C4-2B (cell line): ENCODE measurements at regions not wholly inside any gene's neighbourhood (a gene's known extent, or its start where the extent isn't known, plus 50 kb on each side); places are given as distances from the start of the nearest gene placed in this dataset.

ENCODE experiments used
- ZFX ChIP-seq: fragments of 450-650 bp; IDR thresholded peaks from 2 replicates; pipeline ENCODE4 v1.6.1; 2017
- TF ChIP-seq, protein P1 (sequence below): fragments of 450-650 bp; conservative IDR thresholded peaks from 2 replicates; pipeline ENCODE4 v1.5.1; 2017; ENCODE audit warnings: mild to moderate bottlenecking

DNA sequence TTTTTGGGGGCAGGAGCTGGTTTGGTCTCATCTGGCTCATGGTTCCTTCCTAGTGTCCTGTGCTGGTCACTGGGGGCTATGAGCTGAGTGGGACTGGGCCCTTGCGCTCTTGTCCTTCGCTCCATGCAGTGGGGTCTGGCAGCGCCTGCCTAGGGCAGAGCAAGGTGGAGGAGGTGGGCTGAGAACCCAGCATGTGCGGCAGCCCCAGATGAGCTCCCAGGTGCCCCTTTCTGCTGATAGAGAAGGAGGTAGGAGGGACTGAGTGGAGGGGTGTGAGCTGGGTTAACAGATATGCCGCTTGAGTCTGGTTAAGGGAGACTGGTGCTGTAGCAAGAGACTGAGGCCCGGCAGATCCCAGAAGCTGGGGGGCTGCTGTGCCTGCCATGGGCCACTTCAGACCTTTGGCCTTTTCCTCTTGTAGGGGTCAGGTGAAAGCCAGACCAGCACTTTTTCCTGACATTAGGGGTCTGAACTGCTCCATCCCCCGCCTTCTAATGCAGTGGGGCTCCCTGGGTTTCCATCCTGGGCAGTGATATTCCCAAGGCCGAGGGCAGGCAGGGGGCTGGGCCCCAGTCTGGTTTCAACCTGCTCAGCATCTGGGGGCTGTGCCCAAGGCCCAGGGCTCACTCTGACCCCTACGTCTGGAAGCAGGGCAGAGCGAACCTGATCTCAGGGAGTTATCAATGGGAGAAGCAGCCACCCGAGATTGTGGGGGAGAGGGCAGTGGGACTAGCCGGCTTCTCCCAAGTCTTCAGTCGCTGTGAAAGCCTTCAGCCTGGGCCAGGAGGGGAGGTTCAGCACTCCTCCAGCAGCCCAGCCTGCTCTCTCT is 62.9 kb upstream of the PRR23C start:
- TF ChIP-seq, protein P1, sequence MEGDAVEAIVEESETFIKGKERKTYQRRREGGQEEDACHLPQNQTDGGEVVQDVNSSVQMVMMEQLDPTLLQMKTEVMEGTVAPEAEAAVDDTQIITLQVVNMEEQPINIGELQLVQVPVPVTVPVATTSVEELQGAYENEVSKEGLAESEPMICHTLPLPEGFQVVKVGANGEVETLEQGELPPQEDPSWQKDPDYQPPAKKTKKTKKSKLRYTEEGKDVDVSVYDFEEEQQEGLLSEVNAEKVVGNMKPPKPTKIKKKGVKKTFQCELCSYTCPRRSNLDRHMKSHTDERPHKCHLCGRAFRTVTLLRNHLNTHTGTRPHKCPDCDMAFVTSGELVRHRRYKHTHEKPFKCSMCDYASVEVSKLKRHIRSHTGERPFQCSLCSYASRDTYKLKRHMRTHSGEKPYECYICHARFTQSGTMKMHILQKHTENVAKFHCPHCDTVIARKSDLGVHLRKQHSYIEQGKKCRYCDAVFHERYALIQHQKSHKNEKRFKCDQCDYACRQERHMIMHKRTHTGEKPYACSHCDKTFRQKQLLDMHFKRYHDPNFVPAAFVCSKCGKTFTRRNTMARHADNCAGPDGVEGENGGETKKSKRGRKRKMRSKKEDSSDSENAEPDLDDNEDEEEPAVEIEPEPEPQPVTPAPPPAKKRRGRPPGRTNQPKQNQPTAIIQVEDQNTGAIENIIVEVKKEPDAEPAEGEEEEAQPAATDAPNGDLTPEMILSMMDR = no peak
- no peak for TF ChIP-seq ZFX
